HTERT RPE-1 (cell line): ENCODE measurements at regions not wholly inside any gene's neighbourhood (a gene's known extent, or its start where the extent isn't known, plus 50 kb on each side); places are given as distances from the start of the nearest gene placed in this dataset.

Experiments used
- in situ Hi-C: fragments of 300-500 bp; cut with MboI; formaldehyde crosslinking; loops from 4 replicates; pipeline ENCODE4 v1.14.3; 2020; ENCODE audit warnings: low sequenced_read_pairs

- in situ Hi-C loops, result loop anchor here (25.0 kb wide), 1 partner anchor 206 kb away; no protein-coding TSS in a partner anchor
Measured at GRCh38 chr1:181417915-181418314, 65.4 kb upstream of the CACNA1E start.

- in situ Hi-C loops, result loop anchor here (25.0 kb wide), 1 partner anchor 211 kb away; no protein-coding TSS in a partner anchor
Measured at GRCh38 chr1:181423301-181423918, 59.9 kb upstream of the CACNA1E start.

- in situ Hi-C loops, result loop anchor here (25.0 kb wide), 1 partner anchor 213 kb away; no protein-coding TSS in a partner anchor
Measured at GRCh38 chr1:181424786-181425403, 58.4 kb upstream of the CACNA1E start.

- in situ Hi-C loops, result no loop called here
Measured at GRCh38 chr1:181425566-181425965, 57.8 kb upstream of the CACNA1E start.

GRCh38 chr1:181429462-181429861 is 53.9 kb upstream of the CACNA1E start:
- in situ Hi-C loops, result no loop called here

GRCh38 chr1:181430015-181430885 is 53.1 kb upstream of the CACNA1E start:
- in situ Hi-C loops, result no loop called here
